ENCODE measurements at regions not wholly inside any gene's neighbourhood (a gene's known extent, or its start where the extent isn't known, plus 50 kb on each side); places are given as distances from the start of the nearest gene placed in this dataset.

- Histone ChIP-seq H3F3A (replicated peaks; ENCODE audit: low read depth) (no peaks in the 10 kb centered on the region), H2AFZ (no peak overlapping the region), H3K27me3 (ENCODE audit: insufficient read depth) (no peaks in the 10 kb centered on the region), H3K79me2 (replicated peaks; ENCODE audit: insufficient read depth) (no peaks in the 10 kb centered on the region), H3K9me2 (ENCODE audit: insufficient read depth) (no peaks in the 10 kb centered on the region; the same call in 1 of the 2 replicates), H3K36me3 (ENCODE audit: insufficient read depth) (no peaks in the 10 kb centered on the region), H3K4me3 (no peak overlapping the region), H4K20me1 (replicated peaks; ENCODE audit: insufficient read depth) (no peaks in the 10 kb centered on the region), H3K4me2 (no peak overlapping the region), H3K27ac (ENCODE audit: low read depth) (no peak overlapping the region), H3K4me1 (ENCODE audit: insufficient read depth) (no peaks in the 10 kb centered on the region)
- no peaks in the 10 kb centered on the region for H3K27me3 Mint-ChIP-seq (ENCODE audit: insufficient read depth, low read depth, poor library complexity)
- no peak for DNase-seq (ENCODE audit: low spot score)
- no peaks in the 10 kb centered on the region for H3K4me1 Mint-ChIP-seq
- H3K36me3 Mint-ChIP-seq (ENCODE audit: low read depth) = peaks cover 34% of the 10 kb centered on the region
- no peak overlapping the region for H3K27ac Mint-ChIP-seq
- no peak overlapping the region for H3K4me3 Mint-ChIP-seq
- peaks cover 42% of the 10 kb centered on the region for H3K9me3 Mint-ChIP-seq
- no peak for ATAC-seq
- TF ChIP-seq CTCF (conservative IDR thresholded peaks at IDR 0.05; ENCODE audit: low read depth in 2 of 2) = no peak
These were observed 699.0 kb upstream of the MIR17HG start for GRCh38 chr13:90648497-90648896.

DNA sequence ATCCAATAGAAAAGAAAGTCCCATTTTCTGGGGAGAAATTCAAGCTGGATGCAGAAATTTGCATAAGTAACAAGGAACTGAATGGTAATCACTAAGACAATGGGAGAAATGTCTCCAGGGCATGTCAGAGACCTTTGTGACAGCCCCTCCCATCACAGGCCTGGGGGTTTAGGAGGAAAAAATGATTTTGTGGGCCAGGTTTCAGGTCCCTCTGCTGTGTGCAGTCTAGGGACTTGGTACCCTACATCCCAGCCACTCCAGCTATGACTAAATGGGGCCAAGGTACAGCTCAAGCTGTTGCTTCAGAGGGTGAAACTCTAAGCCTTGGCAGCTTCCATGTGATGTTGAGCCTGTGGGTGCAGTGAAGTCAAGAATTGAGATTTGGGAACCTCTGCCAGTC is 695.5 kb upstream of the MIR17HG start:
- Mint-ChIP-seq H3K27me3 (ENCODE audit: insufficient read depth, low read depth, poor library complexity) (no peaks in the 10 kb centered on the region), H3K9me3 (peaks cover 27% of the 10 kb centered on the region), H3K4me1 (no peaks in the 10 kb centered on the region), H3K27ac (no peak overlapping the region), H3K4me3 (no peak overlapping the region), H3K36me3 (ENCODE audit: low read depth) (peaks cover 24% of the 10 kb centered on the region)
- Histone ChIP-seq H2AFZ (no peak overlapping the region), H3K36me3 (ENCODE audit: insufficient read depth) (no peaks in the 10 kb centered on the region), H3K9me2 (ENCODE audit: insufficient read depth) (no peaks in the 10 kb centered on the region; the same call in 1 of the 2 replicates), H3K27ac (ENCODE audit: low read depth) (no peak overlapping the region), H3F3A (replicated peaks; ENCODE audit: low read depth) (no peaks in the 10 kb centered on the region), H3K79me2 (replicated peaks; ENCODE audit: insufficient read depth) (no peaks in the 10 kb centered on the region), H3K4me1 (ENCODE audit: insufficient read depth) (no peaks in the 10 kb centered on the region), H3K4me3 (no peak overlapping the region), H3K4me2 (no peak overlapping the region), H4K20me1 (replicated peaks; ENCODE audit: insufficient read depth) (no peaks in the 10 kb centered on the region), H3K27me3 (ENCODE audit: insufficient read depth) (no peaks in the 10 kb centered on the region)
- DNase-seq (ENCODE audit: low spot score) = no peak
- ATAC-seq = no peak
- TF ChIP-seq EZH2phosphoT487 (IDR thresholded peaks at IDR 0.05; ENCODE audit: unreplicated experiment) (no peak), EZH2 (IDR thresholded peaks at IDR 0.05; ENCODE audit: low read depth, unreplicated experiment) (no peak), STAT1 (IDR thresholded peaks at IDR 0.05; ENCODE audit: unreplicated experiment) (no peak), CTCF (conservative IDR thresholded peaks at IDR 0.05; ENCODE audit: low read depth in 2 of 2) (no peak), ZNF114 (CRISPR knock-in tag; IDR thresholded peaks at IDR 0.05) (no peak), NANOG (IDR thresholded peaks at IDR 0.05; ENCODE audit: borderline replicate concordance) (no peak), JUNB (IDR thresholded peaks at IDR 0.05; ENCODE audit: unreplicated experiment) (no peak)
- TF ChIP-seq, protein P1, sequence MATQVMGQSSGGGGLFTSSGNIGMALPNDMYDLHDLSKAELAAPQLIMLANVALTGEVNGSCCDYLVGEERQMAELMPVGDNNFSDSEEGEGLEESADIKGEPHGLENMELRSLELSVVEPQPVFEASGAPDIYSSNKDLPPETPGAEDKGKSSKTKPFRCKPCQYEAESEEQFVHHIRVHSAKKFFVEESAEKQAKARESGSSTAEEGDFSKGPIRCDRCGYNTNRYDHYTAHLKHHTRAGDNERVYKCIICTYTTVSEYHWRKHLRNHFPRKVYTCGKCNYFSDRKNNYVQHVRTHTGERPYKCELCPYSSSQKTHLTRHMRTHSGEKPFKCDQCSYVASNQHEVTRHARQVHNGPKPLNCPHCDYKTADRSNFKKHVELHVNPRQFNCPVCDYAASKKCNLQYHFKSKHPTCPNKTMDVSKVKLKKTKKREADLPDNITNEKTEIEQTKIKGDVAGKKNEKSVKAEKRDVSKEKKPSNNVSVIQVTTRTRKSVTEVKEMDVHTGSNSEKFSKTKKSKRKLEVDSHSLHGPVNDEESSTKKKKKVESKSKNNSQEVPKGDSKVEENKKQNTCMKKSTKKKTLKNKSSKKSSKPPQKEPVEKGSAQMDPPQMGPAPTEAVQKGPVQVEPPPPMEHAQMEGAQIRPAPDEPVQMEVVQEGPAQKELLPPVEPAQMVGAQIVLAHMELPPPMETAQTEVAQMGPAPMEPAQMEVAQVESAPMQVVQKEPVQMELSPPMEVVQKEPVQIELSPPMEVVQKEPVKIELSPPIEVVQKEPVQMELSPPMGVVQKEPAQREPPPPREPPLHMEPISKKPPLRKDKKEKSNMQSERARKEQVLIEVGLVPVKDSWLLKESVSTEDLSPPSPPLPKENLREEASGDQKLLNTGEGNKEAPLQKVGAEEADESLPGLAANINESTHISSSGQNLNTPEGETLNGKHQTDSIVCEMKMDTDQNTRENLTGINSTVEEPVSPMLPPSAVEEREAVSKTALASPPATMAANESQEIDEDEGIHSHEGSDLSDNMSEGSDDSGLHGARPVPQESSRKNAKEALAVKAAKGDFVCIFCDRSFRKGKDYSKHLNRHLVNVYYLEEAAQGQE (IDR thresholded peaks at IDR 0.05; ENCODE audit: unreplicated experiment) = no peak
- TF ChIP-seq, protein P2, sequence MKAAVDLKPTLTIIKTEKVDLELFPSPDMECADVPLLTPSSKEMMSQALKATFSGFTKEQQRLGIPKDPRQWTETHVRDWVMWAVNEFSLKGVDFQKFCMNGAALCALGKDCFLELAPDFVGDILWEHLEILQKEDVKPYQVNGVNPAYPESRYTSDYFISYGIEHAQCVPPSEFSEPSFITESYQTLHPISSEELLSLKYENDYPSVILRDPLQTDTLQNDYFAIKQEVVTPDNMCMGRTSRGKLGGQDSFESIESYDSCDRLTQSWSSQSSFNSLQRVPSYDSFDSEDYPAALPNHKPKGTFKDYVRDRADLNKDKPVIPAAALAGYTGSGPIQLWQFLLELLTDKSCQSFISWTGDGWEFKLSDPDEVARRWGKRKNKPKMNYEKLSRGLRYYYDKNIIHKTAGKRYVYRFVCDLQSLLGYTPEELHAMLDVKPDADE (IDR thresholded peaks at IDR 0.05) = no peak

All from GM23338 (cell line).